Activated naive CD4-positive, alpha-beta T cell treated with anti-CD3 and anti-CD28 coated beads, Interleukin-2, amount 10 ng/mL, durations not matched to agents 7 days and 5 days (primary cell): ENCODE measurements at regions not wholly inside any gene's neighbourhood (a gene's known extent, or its start where the extent isn't known, plus 50 kb on each side); places are given as distances from the start of the nearest gene placed in this dataset.

Experiments
- CTCF ChIA-PET: fragments of 350-600 bp; sonication (Branson Sonifier 250); formaldehyde crosslinking; loops from one replicate; lab custom pipeline; 2021; ENCODE audit warnings: antibody characterized with exemption; lab: Charles Lee
- DNase-seq: peaks from one replicate; pipeline ENCODE4 v3.0.0-alpha.2; 2020
- H3K27ac Mint-ChIP-seq: one replicate; pipeline ENCODE4 v1.8.0; 2021; ENCODE audit warnings: mild to moderate bottlenecking, moderate library complexity, mixed read lengths
- H3K27me3 Mint-ChIP-seq: one replicate; pipeline ENCODE4 v1.8.0; 2021; ENCODE audit warnings: mild to moderate bottlenecking, mixed read lengths
- H3K36me3 Mint-ChIP-seq: one replicate; pipeline ENCODE4 v1.8.0; 2021; ENCODE audit warnings: mixed read lengths
- H3K4me1 Mint-ChIP-seq: one replicate; pipeline ENCODE4 v1.8.0; 2021; ENCODE audit warnings: mixed read lengths
- H3K4me3 Mint-ChIP-seq: one replicate; pipeline ENCODE4 v1.8.0; 2021; ENCODE audit warnings: mild to moderate bottlenecking, moderate library complexity, mixed read lengths
- H3K9me3 Mint-ChIP-seq: one replicate; pipeline ENCODE4 v1.8.0; 2021; ENCODE audit warnings: mixed read lengths

DNA sequence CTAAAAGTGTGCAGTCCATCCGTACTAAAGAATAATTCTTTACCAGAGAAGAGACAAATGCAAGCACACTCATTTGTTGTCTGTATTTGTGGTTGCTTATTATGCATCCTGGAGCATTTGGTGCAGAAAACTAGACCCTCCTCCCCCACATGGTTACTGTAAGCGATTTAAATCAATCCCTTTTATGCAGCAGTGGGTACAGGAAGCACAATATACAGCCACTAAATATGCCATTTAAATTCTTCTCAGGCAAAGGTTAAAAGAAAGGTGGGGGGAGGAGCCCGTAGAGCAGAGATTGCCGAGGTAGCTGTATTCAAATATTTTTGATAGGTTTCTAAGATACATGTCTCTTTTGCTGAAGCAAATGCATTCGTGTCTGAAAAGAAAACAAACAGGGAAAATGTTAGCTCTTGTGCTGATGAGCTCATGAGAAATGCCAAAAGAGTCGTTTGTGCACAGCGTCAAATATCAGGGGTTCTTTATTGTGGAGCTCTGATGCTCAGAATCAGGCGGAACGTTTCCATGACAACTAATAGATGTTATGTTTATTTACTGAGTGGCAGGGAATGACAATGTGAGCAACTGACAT lies 131.3 kb upstream of the NPVF start:
- Mint-ChIP-seq H3K36me3 (no peaks in the 10 kb centered on the region), H3K4me3 (no peak overlapping the region), H3K27ac (no peak overlapping the region), H3K9me3 (no peaks in the 10 kb centered on the region), H3K4me1 (no peaks in the 10 kb centered on the region), H3K27me3 (peaks cover 2% of the 10 kb centered on the region)
- DNase-seq: no peak
- CTCF ChIA-PET: interaction anchor here (1.1 kb wide), 1 partner anchor 12 kb away, joined by 3 read pairs; no protein-coding TSS in a partner anchor

DNA sequence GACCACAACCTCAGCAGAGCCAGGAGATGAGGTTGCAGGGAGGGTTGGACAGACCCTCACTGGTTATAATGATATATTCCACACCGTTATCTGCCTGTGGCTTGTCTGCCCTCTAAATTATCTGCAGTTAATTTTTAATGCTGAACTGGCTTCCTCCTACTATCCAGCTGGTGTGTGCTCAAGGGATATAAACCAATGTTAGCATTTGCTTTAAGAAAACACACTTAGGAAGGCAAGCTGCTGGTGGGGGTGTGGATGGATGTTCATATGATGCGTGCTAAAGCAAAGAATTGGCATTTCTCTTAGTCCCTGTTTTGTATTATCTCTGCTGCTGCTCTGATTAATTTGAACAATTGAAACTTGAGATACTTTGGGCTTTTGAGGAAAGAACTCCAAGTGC lies 132.2 kb upstream of the NPVF start:
- peaks cover 3% of the 10 kb centered on the region for H3K27me3 Mint-ChIP-seq
- no peak overlapping the region for H3K4me3 Mint-ChIP-seq
- no peaks in the 10 kb centered on the region for H3K36me3 Mint-ChIP-seq
- CTCF ChIA-PET: no interaction called here
- no peaks in the 10 kb centered on the region for H3K9me3 Mint-ChIP-seq
- H3K27ac Mint-ChIP-seq: no peak overlapping the region
- H3K4me1 Mint-ChIP-seq: no peaks in the 10 kb centered on the region
- no peak for DNase-seq

DNA sequence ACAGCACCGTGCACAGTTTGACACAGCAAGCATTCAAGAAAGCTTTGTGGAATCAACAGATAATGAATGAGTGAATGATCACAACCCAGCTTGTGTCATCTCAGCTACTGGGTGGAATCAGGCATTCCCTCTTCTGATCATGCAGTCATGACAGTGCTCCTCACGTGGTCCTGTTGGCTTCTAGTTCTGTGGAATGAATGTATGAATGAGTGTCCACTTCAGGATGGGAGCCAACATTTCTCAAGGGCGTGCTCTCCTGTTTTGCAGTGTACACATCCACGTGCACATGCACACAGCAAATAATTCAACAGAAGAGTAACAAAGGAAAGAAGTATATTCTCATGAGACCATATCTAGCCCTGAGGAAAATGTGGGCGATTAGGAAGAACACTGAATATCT lies 133.1 kb upstream of the NPVF start:
- Mint-ChIP-seq H3K27me3 (peaks cover 3% of the 10 kb centered on the region), H3K4me1 (no peaks in the 10 kb centered on the region), H3K9me3 (no peaks in the 10 kb centered on the region), H3K36me3 (no peaks in the 10 kb centered on the region), H3K27ac (no peak overlapping the region), H3K4me3 (no peak overlapping the region)
- CTCF ChIA-PET: interaction anchor here (0.7 kb wide), 1 partner anchor 25 kb away, joined by 3 read pairs; no protein-coding TSS in a partner anchor
- DNase-seq: no peak

DNA sequence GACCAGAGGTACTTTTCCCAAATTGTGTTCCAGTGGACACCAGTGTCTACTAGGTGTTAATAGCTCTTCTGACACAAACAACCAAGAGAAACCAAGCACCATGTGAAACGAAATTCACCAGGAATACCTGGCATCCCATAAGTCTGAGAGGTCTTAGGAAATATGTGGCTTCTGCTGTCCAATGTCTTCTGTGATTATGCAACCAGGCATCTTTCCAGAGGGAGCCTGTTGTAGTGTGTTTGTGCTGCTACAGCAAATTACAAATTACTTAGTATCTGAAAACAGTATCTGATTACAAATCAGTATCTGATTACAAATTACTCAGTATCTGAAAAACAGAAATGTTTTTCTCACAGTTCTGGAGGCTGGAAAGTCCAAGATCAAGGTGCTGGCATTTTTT lies 133.6 kb upstream of the NPVF start:
- Mint-ChIP-seq H3K27me3 (peaks cover 3% of the 10 kb centered on the region), H3K9me3 (no peaks in the 10 kb centered on the region), H3K4me1 (no peaks in the 10 kb centered on the region), H3K27ac (no peak overlapping the region), H3K4me3 (no peak overlapping the region), H3K36me3 (no peaks in the 10 kb centered on the region)
- CTCF ChIA-PET: no interaction called here
- DNase-seq: no peak

- no peak for DNase-seq
- H3K9me3 Mint-ChIP-seq: peaks cover 14% of the 10 kb centered on the region
- CTCF ChIA-PET: no interaction called here
- no peaks in the 10 kb centered on the region for H3K36me3 Mint-ChIP-seq
- no peak overlapping the region for H3K27ac Mint-ChIP-seq
- no peaks in the 10 kb centered on the region for H3K4me1 Mint-ChIP-seq
- no peak overlapping the region for H3K4me3 Mint-ChIP-seq
- peaks cover 8% of the 10 kb centered on the region for H3K27me3 Mint-ChIP-seq
These were observed 140.4 kb upstream of the NPVF start for GRCh38 chr7:25368599-25369201.

DNA sequence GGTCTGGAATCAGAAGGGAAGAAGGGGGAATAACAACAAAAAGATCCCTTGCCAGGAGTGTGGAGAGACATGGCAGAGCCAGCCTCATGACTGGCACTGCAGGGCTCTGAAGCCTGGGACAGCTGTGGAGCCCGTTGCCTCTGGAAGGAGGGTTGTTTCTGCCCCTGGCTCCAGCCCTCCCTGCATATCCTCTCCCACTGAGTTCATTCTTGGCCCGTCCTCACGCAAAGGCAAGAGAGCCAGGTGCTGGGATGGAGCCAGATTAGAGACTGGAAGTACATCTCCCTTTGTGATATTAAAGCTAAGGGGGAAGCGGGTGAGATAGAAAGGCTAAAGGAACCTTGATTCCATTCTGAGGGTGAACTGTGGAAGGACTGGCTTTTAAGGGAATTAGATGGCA lies 141.5 kb upstream of the NPVF start:
- Mint-ChIP-seq H3K36me3 (no peaks in the 10 kb centered on the region), H3K4me1 (no peaks in the 10 kb centered on the region), H3K27me3 (peaks cover 5% of the 10 kb centered on the region), H3K4me3 (no peak overlapping the region), H3K9me3 (peaks cover 14% of the 10 kb centered on the region), H3K27ac (no peak overlapping the region)
- DNase-seq: no peak
- CTCF ChIA-PET: no interaction called here

DNA sequence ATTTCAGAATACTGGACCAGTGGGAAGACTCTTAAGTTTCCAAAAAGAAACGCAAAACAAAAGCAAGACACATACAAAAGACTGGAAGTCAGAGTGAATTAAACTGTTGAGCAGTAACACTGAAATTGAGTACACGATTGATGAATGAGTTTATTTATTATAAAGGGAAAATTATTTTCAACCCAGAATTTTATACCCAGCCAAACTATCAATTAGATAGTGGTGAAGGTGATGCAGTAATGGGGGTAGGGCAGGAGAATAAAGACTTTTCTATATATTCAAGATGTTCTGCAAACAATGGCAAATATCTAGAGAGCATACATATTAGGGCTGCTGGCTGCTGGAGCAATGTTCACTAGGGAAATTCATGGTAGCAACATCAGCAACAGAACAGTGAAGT lies 143.7 kb upstream of the NPVF start:
- Mint-ChIP-seq H3K27ac (no peak overlapping the region), H3K27me3 (peaks cover 5% of the 10 kb centered on the region), H3K9me3 (peaks cover 14% of the 10 kb centered on the region), H3K4me3 (no peak overlapping the region), H3K4me1 (no peaks in the 10 kb centered on the region), H3K36me3 (no peaks in the 10 kb centered on the region)
- CTCF ChIA-PET: no interaction called here
- no peak for DNase-seq

DNA sequence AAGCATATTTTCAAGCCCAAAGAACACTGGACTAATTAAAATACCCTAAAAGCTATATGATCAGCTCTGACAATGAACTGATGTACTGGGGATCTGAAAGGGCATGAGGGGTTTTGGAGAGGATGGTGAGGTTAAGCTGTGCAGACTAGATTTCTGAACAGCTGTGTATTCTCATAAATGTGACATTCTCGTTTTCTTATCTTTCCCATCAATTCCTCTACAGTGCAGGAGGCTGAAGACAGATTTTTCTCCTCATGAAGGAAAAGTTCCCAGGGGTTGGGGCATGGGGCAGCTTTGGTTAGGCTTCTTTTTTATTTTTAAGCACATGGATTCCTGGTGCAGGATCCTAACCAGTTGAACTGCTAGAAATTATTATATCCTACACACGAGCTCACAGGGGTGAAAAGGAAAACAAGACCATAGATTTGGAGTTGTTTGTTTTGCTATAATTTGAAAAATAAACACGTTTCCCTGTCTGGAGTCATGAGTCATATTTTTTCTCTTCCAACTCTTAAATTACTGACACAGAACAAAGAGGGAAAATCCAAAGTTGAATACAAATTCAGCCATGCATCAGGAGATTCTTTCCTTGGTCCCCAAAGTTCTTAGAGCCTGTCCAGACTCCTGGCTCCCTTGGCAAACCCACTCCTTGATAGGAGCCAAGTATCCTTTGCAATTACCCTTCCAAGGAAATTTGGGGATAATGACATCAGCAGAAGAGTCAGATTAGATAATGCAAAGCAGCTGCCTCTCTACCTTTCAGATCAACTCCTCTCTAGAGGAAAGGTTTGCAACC lies 147.7 kb upstream of the NPVF start:
- peaks cover 10% of the 10 kb centered on the region for H3K9me3 Mint-ChIP-seq
- H3K27ac Mint-ChIP-seq: no peak overlapping the region
- DNase-seq: no peak
- no peaks in the 10 kb centered on the region for H3K4me1 Mint-ChIP-seq
- peaks cover 4% of the 10 kb centered on the region for H3K27me3 Mint-ChIP-seq
- CTCF ChIA-PET: interaction anchor here (0.8 kb wide), 1 partner anchor 192 kb away, joined by 3 read pairs; no protein-coding TSS in a partner anchor
- H3K4me3 Mint-ChIP-seq: no peak overlapping the region
- H3K36me3 Mint-ChIP-seq: no peaks in the 10 kb centered on the region

DNA sequence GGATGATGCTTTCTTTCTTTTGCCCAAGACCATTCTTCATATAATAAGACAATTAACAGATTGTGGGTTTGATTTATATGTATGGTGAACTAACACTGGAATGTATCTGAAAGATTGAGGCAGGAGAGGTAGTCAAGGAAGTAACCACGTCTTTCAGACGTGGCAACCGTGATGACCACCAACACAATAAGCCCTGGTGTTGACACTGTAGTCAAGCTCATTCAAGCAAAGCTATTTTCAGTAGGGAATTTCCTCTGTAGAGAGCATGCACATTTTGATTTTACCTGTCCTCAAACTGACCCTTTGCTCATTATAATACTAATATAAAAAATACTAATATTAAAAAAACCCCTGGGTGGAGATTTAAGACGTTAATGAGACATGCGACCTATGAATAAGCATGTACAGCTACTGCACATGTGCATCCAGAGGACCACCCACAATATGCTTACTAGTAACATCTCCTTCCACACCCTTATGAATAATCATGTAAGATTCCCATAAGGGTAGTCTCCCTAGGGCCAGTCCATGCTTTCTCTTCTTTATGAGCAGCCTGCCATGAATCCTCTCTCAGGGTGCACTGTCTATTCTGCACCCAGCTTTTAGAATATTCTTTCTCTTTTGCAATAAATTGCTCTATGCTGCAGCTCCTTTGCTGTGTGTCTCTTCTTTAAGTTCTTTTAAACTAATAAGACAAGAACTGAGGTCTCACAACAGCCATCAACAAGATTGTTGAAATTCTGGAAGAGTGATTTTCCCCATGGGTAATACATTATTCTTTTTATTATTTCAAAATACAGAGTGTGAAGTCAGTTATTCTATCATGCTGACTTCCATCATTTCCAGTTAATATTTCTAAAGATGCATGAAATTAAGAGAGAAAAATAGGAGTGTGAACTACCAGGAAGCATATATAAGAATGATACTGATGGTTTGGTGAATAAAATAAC lies 151.3 kb upstream of the NPVF start:
- DNase-seq: no peak
- no peaks in the 10 kb centered on the region for H3K9me3 Mint-ChIP-seq
- peaks cover 8% of the 10 kb centered on the region for H3K27me3 Mint-ChIP-seq
- no peaks in the 10 kb centered on the region for H3K4me1 Mint-ChIP-seq
- H3K4me3 Mint-ChIP-seq: no peak overlapping the region
- CTCF ChIA-PET: interaction anchor here (0.8 kb wide), 1 partner anchor 20 kb away, joined by 3 read pairs; no protein-coding TSS in a partner anchor
- no peak overlapping the region for H3K27ac Mint-ChIP-seq
- no peaks in the 10 kb centered on the region for H3K36me3 Mint-ChIP-seq

DNA sequence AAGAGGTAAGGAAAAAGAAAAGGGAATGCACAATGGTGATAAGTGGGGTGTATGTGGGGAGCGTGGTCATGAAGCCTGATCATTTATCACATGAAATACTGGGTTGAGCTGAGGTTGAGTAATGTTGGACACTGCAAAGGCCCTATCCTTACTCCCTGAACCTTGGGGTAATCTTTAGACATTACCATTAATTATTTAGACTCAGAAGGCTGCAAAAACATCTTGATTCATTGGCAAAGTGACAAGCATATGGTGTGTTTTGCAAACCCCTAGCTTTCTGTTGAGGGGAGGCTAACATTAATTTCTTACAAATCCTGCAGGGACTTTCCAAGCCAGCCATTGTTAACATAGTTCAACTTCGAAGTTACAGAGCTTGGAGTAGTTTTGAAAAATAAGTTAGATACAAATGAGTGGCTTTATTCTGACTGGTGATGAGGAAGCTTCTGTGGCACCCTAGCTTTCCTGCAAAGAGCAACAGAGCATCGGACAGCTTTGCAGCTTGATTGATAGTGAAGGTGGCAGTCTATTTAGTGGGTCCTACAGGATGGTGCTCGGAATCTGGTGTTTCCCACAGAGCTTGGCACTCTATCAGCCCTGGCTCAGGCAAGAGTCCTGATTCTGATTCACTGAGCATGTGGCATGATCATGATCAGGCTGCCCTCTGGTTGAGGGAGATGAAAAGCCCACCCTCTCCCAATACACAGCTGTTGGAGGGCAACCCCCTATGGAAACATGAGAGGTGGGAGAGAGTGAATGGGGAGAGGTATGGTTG lies 153.7 kb upstream of the NPVF start:
- Mint-ChIP-seq H3K36me3 (no peaks in the 10 kb centered on the region), H3K27ac (no peak overlapping the region), H3K4me3 (no peak overlapping the region), H3K9me3 (no peaks in the 10 kb centered on the region), H3K27me3 (peaks cover 13% of the 10 kb centered on the region), H3K4me1 (no peaks in the 10 kb centered on the region)
- CTCF ChIA-PET: interaction anchor here (0.7 to 1.6 kb wide), 3 partner anchors 10 to 122 kb away, joined by 3 to 4 read pairs (median 3); no protein-coding TSS in a partner anchor
- no peak for DNase-seq

- Mint-ChIP-seq H3K9me3 (no peaks in the 10 kb centered on the region), H3K36me3 (no peaks in the 10 kb centered on the region), H3K27ac (no peak overlapping the region), H3K4me1 (no peaks in the 10 kb centered on the region), H3K27me3 (peaks cover 13% of the 10 kb centered on the region), H3K4me3 (no peak overlapping the region)
- DNase-seq: no peak
- CTCF ChIA-PET: interaction anchor here (1.6 kb wide), 1 partner anchor 12 kb away, joined by 3 read pairs; no protein-coding TSS in a partner anchor
These were observed 154.6 kb upstream of the NPVF start for GRCh38 chr7:25382869-25383268.

DNA sequence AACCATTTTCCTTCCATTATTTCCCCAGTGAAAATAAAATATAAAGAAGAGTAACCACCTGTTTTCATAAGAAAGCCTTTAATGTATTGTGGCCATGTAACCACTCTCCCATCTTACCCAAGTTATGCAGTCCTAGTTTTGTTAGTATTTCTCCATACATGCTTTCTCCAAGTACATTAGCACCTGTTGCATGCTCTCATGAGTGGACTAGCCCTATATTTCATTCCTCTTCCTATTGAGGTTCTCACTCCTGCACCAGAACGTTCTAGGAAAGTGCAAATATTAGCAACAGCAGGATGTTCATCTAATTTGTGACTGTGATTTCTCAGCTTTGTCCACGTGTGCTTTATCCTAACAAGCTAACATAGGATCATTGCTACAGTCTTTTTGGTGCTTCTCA lies 155.1 kb upstream of the NPVF start:
- Mint-ChIP-seq H3K4me3 (no peak overlapping the region), H3K27ac (no peak overlapping the region), H3K4me1 (no peaks in the 10 kb centered on the region), H3K36me3 (no peaks in the 10 kb centered on the region), H3K27me3 (peaks cover 9% of the 10 kb centered on the region), H3K9me3 (no peaks in the 10 kb centered on the region)
- CTCF ChIA-PET: interaction anchor here (1.1 to 1.6 kb wide), 2 partner anchors 12 to 182 kb away, joined by 3 to 4 read pairs; no protein-coding TSS in a partner anchor
- DNase-seq: no peak
